BJ (cell line): ENCODE measurements at regions not wholly inside any gene's neighbourhood (a gene's known extent, or its start where the extent isn't known, plus 50 kb on each side); places are given as distances from the start of the nearest gene placed in this dataset.

Experiments
- CTCF ChIA-PET: fragments of 350-600 bp; formaldehyde crosslinking; extraction: SDS; loops from one replicate; lab custom pipeline; 2021; ENCODE audit warnings: antibody characterized with exemption, inconsistent platforms; lab: Yijun Ruan, JAX
- POLR2A ChIA-PET: fragments of 300-600 bp; sonication (Branson Sonifier 250); formaldehyde crosslinking; extraction: SDS; loops from one replicate; lab custom pipeline; 2021; ENCODE audit warnings: antibody characterized with exemption; lab: Charles Lee
- DNase-seq: peaks from one replicate; pipeline ENCODE4 v3.0.0-alpha.2; 2011; ENCODE audit warnings: low read depth
- H3K27me3 ChIP-seq: 2 replicates; pipeline ENCODE4 v1.6.0; 2011; ENCODE audit warnings: low read length; ENCODE audit not compliant: control insufficient read depth, insufficient read depth
- H3K36me3 ChIP-seq: 2 replicates; pipeline ENCODE4 v1.5.1; 2011; ENCODE audit warnings: low read length; ENCODE audit not compliant: control insufficient read depth, insufficient read depth
- H3K4me3 ChIP-seq: 2 replicates; pipeline ENCODE4 v1.5.1; 2011; ENCODE audit warnings: low read depth, mild to moderate bottlenecking, control low read depth, low read length
- CTCF ChIP-seq: IDR thresholded peaks from 2 replicates; pipeline ENCODE4 v1.5.1; 2011; ENCODE audit warnings: low read depth, mild to moderate bottlenecking, control low read depth, inconsistent platforms, low read length, moderate library complexity; ENCODE audit not compliant: insufficient read depth

- Histone ChIP-seq H3K4me3 (no peak overlapping the region), H3K36me3 (no peaks in the 10 kb centered on the region), H3K27me3 (peaks cover 1% of the 10 kb centered on the region; the same call in 1 of the 2 replicates)
- DNase-seq = no peak
- POLR2A ChIA-PET = no interaction called here
- CTCF ChIA-PET = no interaction called here
- no peak for TF ChIP-seq CTCF
Observed at GRCh38 chr6:99836471-99836870, 157.6 kb downstream of the MCHR2 start.

- POLR2A ChIA-PET = no interaction called here
- Histone ChIP-seq H3K4me3 (no peak overlapping the region), H3K36me3 (no peaks in the 10 kb centered on the region), H3K27me3 (no peaks in the 10 kb centered on the region)
- no peak for TF ChIP-seq CTCF
- DNase-seq = no peak
- CTCF ChIA-PET = interaction anchor here (0.6 kb wide), 1 partner anchor 28 kb away, joined by 3 read pairs; no protein-coding TSS in a partner anchor
Observed at GRCh38 chr6:99838607-99839006, 155.4 kb downstream of the MCHR2 start.

- Histone ChIP-seq H3K27me3 (no peaks in the 10 kb centered on the region), H3K36me3 (no peaks in the 10 kb centered on the region), H3K4me3 (no peak overlapping the region)
- no peak for TF ChIP-seq CTCF
- DNase-seq = no peak
- ChIA-PET POLR2A (no interaction called here), CTCF (interaction anchor here (1.0 kb wide), 1 partner anchor 27 kb away, joined by 3 read pairs; no protein-coding TSS in a partner anchor)
Observed at GRCh38 chr6:99841297-99841696, 152.7 kb downstream of the MCHR2 start.

GRCh38 chr6:99846006-99846405 lies 148.0 kb downstream of the MCHR2 start:
- Histone ChIP-seq H3K36me3 (no peaks in the 10 kb centered on the region), H3K4me3 (no peak overlapping the region), H3K27me3 (peaks cover 2% of the 10 kb centered on the region; the same call in 1 of the 2 replicates)
- ChIA-PET CTCF (interaction anchor here (0.8 kb wide), 1 partner anchor 22 kb away, joined by 3 read pairs; no protein-coding TSS in a partner anchor), POLR2A (no interaction called here)
- no peak for DNase-seq
- no peak for TF ChIP-seq CTCF

- POLR2A ChIA-PET = no interaction called here
- no peak for TF ChIP-seq CTCF
- H3K36me3 ChIP-seq = no peaks in the 10 kb centered on the region
- H3K27me3 ChIP-seq = peaks cover 5% of the 10 kb centered on the region
- CTCF ChIA-PET = no interaction called here
- DNase-seq = no peak
- H3K4me3 ChIP-seq = no peak overlapping the region
Observed at GRCh38 chr6:99850841-99851240, 143.2 kb downstream of the MCHR2 start.
